BE2C (cell line): ENCODE measurements at regions not wholly inside any gene's neighbourhood (a gene's known extent, or its start where the extent isn't known, plus 50 kb on each side); places are given as distances from the start of the nearest gene placed in this dataset.

Experiments
- DNase-seq: peaks from one replicate; pipeline ENCODE4 v3.0.0-alpha.2; 2020
- H3K27me3 ChIP-seq: fragments of 250-450 bp; sonication (Bioruptor Pico); 2 replicates; pipeline ENCODE4 v1.5.1; 2020; ENCODE audit warnings: mild to moderate bottlenecking
- H3K36me3 ChIP-seq: fragments of 250-450 bp; sonication (Bioruptor Pico); 2 replicates; pipeline ENCODE4 v1.5.1; 2020; ENCODE audit warnings: mild to moderate bottlenecking
- H3K4me1 ChIP-seq: fragments of 250-450 bp; sonication (Bioruptor Pico); 2 replicates; pipeline ENCODE4 v1.5.1; 2020
- H3K4me3 ChIP-seq: 2 replicates; pipeline ENCODE4 v1.5.1; 2011; ENCODE audit warnings: low read depth, low read length
- H3K9me3 ChIP-seq: fragments of 250-450 bp; sonication (Bioruptor Pico); 2 replicates; pipeline ENCODE4 v1.5.1; 2020
- CTCF ChIP-seq: IDR thresholded peaks from 2 replicates; pipeline ENCODE4 v1.5.1; 2012; ENCODE audit warnings: mild to moderate bottlenecking, low read depth, low read length

GRCh38 chr10:23610626-23611307 lies 171.9 kb downstream of the OTUD1 start:
- Histone ChIP-seq H3K4me3 (no peak overlapping the region), H3K36me3 (no peaks in the 10 kb centered on the region), H3K4me1 (no peaks in the 10 kb centered on the region), H3K27me3 (no peaks in the 10 kb centered on the region), H3K9me3 (no peaks in the 10 kb centered on the region)
- no peak for DNase-seq
- no peak for TF ChIP-seq CTCF

- no peaks in the 10 kb centered on the region for H3K27me3 ChIP-seq
- no peak for TF ChIP-seq CTCF
- no peak for DNase-seq
Observed at GRCh38 chr10:23611308-23612029, 172.6 kb downstream of the OTUD1 start.

GRCh38 chr10:23613900-23614299 lies 175.0 kb downstream of the OTUD1 start:
- no peaks in the 10 kb centered on the region for H3K9me3 ChIP-seq
- no peaks in the 10 kb centered on the region for H3K27me3 ChIP-seq
- no peak overlapping the region for H3K4me3 ChIP-seq
- H3K36me3 ChIP-seq: no peaks in the 10 kb centered on the region
- TF ChIP-seq CTCF: no peak
- DNase-seq: no peak
- no peaks in the 10 kb centered on the region for H3K4me1 ChIP-seq

More at GRCh38 chr10:23611308-23612029, 172.6 kb downstream of the OTUD1 start:
- Histone ChIP-seq H3K4me1 (no peaks in the 10 kb centered on the region), H3K9me3 (no peaks in the 10 kb centered on the region), H3K36me3 (no peaks in the 10 kb centered on the region), H3K4me3 (no peak overlapping the region)

GRCh38 chr10:23614483-23614882 lies 175.6 kb downstream of the OTUD1 start:
- Histone ChIP-seq H3K4me3 (no peak overlapping the region), H3K27me3 (no peaks in the 10 kb centered on the region), H3K9me3 (no peaks in the 10 kb centered on the region), H3K4me1 (no peaks in the 10 kb centered on the region), H3K36me3 (no peaks in the 10 kb centered on the region)
- no peak for TF ChIP-seq CTCF
- no peak for DNase-seq

- DNase-seq: no peak
- no peak overlapping the region for H3K4me3 ChIP-seq
- no peaks in the 10 kb centered on the region for H3K4me1 ChIP-seq
- H3K36me3 ChIP-seq: no peaks in the 10 kb centered on the region
- TF ChIP-seq CTCF: no peak
- H3K9me3 ChIP-seq: no peaks in the 10 kb centered on the region
- H3K27me3 ChIP-seq: no peaks in the 10 kb centered on the region
Observed at GRCh38 chr10:23630376-23630775, 191.5 kb downstream of the OTUD1 start.

- Histone ChIP-seq H3K27me3 (no peaks in the 10 kb centered on the region), H3K4me3 (no peak overlapping the region), H3K36me3 (no peaks in the 10 kb centered on the region), H3K4me1 (no peaks in the 10 kb centered on the region), H3K9me3 (no peaks in the 10 kb centered on the region)
- no peak for DNase-seq
- TF ChIP-seq CTCF: no peak
Observed at GRCh38 chr10:23630885-23631284, 192.0 kb downstream of the OTUD1 start.
